ENCODE measurements at regions not wholly inside any gene's neighbourhood (a gene's known extent, or its start where the extent isn't known, plus 50 kb on each side); places are given as distances from the start of the nearest gene placed in this dataset.
"Not testable (repeated sequence)": the region's sequence is repeated elsewhere in the genome, so short reads cannot be mapped to it uniquely, and the experiment has no call there.

DNA sequence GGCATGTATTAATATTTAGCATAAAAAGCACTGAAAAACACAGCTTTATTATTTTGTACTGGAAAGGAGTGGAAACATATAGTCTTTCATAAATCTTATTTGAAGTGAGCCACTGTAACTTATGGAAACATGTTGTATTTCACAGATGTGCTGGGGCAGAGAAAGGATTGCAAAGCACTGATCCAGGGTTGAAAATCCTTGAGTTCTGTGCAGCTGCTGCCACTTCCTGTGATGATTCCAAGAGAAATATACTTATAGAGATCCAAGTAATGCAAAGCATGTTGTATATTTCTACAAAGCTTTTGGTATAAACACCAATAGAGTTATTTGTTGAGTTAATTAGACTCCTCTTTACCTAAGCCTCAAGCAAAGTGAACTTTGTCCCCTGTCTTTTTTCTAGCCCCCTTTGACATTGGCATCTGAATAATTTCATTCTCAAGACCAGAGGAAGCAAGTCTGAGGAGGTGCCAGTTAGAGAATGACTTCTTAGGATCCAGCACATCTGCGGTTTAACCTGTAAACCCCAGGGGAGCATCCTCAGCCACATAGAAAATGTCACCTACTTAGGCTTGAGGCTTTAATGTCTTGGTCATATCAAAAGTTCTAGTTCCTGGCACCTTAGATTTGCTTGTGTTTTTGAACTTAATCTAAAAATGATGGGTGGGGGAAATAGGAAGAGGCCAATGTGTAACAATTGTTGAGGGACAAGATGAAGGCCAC is 173.3 kb downstream of the FASLG start:
- FAIRE-seq: no peak
- DNase-seq (ENCODE audit: insufficient read length, low spot score): no peak
- TF ChIP-seq, protein P1, sequence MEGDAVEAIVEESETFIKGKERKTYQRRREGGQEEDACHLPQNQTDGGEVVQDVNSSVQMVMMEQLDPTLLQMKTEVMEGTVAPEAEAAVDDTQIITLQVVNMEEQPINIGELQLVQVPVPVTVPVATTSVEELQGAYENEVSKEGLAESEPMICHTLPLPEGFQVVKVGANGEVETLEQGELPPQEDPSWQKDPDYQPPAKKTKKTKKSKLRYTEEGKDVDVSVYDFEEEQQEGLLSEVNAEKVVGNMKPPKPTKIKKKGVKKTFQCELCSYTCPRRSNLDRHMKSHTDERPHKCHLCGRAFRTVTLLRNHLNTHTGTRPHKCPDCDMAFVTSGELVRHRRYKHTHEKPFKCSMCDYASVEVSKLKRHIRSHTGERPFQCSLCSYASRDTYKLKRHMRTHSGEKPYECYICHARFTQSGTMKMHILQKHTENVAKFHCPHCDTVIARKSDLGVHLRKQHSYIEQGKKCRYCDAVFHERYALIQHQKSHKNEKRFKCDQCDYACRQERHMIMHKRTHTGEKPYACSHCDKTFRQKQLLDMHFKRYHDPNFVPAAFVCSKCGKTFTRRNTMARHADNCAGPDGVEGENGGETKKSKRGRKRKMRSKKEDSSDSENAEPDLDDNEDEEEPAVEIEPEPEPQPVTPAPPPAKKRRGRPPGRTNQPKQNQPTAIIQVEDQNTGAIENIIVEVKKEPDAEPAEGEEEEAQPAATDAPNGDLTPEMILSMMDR (IDR thresholded peaks at IDR 0.05; ENCODE audit: insufficient read depth, missing control alignments): no peak

DNA sequence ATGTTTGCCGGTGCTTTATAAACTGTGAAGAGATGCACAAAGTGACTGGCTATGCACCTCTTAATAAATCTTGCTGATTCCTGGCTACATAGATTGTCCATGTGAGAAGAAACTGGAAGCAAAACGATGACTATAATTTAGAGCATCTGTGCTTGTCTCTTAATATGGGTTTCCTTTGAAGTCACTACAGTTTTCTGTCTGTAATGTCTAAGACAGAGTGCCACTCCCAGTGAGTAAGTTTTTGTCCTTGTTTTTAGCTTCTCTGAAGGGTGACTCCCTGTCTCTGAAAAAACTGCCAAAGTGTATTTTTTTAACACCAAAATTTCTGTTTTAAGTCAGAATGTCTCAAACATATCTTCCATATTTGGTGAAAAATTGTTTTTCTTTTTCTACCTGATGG is 175.1 kb downstream of the FASLG start:
- DNase-seq (ENCODE audit: insufficient read length, low spot score) (no peak), FAIRE-seq (peak; percentile 6)
- TF ChIP-seq, protein P1 (IDR thresholded peaks at IDR 0.05; ENCODE audit: insufficient read depth, missing control alignments): no peak

DNA sequence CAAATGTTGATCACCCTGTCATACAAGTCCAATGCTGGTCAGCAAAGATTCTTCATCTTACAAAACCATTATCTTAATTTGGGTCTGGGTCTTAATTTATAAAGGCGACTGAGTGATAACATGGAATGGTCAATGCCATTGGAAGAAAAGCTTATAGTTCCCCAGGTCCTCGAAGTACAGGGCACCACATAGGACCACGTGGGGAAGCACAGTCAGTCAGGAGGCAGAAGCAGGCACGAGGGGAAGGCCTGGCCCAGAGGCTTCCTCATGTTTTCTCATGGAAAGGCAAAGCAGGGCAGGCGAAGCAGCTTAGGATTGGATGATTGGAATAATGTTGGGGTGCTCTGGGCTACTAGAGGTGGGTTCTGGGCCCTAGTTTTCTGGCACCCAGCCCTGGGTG is 175.7 kb downstream of the FASLG start:
- DNase-seq (ENCODE audit: insufficient read length, low spot score) (no peak), FAIRE-seq (no peak)
- TF ChIP-seq, protein P1 (IDR thresholded peaks at IDR 0.05; ENCODE audit: insufficient read depth, missing control alignments): no peak

DNA sequence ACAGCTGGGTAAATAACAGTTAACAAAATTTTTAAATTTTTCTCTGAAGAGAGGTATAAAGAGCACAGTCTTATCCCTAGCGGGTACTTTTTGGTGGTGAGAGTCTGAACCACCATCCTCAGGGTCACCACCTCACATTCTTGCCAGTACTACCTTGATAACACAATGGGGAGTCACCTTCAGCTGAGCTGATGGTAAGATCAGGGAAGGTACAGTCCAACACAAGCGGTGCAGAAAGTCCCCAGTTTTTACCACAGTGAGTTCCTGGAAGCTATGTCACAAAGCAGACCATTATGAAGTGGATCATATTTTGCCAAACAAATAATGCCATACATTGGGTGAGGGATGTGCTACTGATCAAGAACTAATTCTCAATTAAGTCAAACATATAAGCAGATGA is 176.9 kb downstream of the FASLG start:
- TF ChIP-seq, protein P1 (IDR thresholded peaks at IDR 0.05; ENCODE audit: insufficient read depth, missing control alignments): no peak
- DNase-seq (ENCODE audit: insufficient read length, low spot score) (no peak), FAIRE-seq (no peak)

DNA sequence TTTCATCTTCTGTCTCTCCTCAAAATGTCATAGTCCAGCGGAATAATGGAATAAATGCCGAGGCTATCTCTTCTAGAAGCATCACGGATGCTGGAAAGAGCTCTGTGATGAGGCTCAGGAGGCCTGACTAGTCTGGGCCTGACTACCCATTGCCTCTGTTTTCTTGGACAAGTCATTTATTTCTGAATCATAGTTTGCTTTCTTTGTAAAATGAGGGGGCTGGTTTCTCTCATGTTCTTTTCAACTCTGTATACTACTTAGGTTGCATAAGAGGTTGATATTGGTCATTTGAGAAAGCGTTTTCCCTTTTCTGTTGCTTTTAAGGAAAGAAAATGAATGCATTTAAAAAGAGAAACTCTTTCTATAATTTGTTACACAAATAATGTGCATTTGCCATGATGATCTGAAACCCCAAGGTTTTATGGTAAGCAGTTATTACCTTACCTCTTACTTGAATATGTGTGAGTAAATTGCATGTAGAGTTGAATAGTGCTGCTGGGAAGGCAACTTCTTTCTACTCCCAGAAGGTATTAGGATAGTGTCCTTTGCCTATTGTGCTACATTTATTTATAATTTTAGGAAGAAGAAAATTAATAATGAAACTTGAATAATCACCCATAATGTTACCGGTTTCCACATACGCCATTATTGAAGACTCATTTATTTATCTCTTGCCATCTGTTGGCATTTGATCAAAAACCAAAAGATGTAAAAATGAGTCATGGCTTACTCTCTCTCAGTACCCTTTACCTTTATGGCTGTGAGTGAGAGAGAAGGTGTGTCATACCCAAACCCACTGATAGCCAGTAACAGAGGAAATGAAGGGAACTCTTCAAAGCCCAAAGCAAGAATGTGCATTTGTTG is 179.1 kb downstream of the FASLG start:
- DNase-seq (ENCODE audit: insufficient read length, low spot score): no peak
- FAIRE-seq: peak; percentile 25

DNA sequence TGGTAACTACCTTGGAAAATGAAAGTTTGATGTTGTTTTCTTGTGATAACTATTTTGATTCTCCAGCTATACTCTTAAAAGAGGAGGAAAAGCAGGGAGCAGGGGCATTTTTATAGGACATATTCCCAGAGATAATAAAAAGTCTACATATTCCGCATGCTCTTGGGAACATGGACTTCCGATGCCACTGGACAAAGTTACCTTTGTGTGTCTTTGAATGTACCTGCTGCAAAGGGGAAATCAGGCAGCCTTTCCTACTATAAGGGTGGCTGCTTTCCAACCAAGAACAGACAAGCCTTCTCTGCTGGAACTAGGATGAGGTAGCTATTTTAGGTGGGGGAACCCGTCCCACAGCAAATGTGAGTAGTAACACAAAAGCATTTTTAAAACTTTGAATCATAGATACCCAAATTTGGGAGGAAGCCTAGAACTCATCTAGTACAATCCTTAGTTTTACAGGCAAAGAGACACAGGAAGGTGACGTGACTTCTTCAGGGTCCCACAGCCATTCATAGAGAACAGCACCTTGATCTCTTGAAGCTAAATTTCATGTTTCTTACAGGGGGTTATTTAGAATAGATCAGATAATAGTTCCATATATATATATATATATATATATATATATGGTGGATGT is 179.9 kb downstream of the FASLG start:
- TF ChIP-seq, protein P1 (IDR thresholded peaks at IDR 0.05; ENCODE audit: insufficient read depth, missing control alignments): no peak
- DNase-seq (ENCODE audit: insufficient read length, low spot score): no peak
- no peak for FAIRE-seq

More for the DNA sequence above, 179.1 kb downstream of the FASLG start:
- TF ChIP-seq, protein P1 (IDR thresholded peaks at IDR 0.05; ENCODE audit: insufficient read depth, missing control alignments): no peak

DNA sequence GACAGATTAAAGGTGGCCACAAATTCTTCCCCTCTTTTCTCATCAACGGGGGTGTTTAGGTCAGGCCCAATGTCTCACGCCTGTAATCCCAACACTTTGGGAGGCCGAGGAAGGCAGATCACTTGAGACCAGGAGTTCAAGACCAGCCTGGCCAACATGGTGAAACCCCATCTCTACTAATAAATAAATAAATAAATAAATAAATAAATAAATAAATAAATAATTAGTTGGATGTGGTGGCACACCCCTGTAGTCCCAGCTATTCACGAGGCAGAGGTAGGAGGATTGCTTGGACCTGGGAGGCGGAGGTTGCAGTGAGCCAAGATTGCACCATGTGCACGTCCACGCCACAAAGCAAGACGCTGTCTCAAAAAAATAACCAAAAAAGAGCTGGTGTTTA is 180.7 kb downstream of the FASLG start:
- not testable (repeated sequence) for FAIRE-seq; DNase-seq (ENCODE audit: insufficient read length, low spot score)

All from D721Med (cell line).